Endothelial cell of umbilical vein (primary cell): ENCODE measurements at regions not wholly inside any gene's neighbourhood (a gene's known extent, or its start where the extent isn't known, plus 50 kb on each side); places are given as distances from the start of the nearest gene placed in this dataset.

Experiments
- EZH2 ChIP-seq: IDR thresholded peaks from 2 replicates; pipeline ENCODE4 v1.6.1; 2012; ENCODE audit warnings: borderline replicate concordance, low read depth, mild to moderate bottlenecking, moderate library complexity, low read length, inconsistent platforms; ENCODE audit not compliant: severe bottlenecking
- FOS ChIP-seq: IDR thresholded peaks from 2 replicates; pipeline ENCODE4 v1.6.1; 2011; ENCODE audit warnings: mild to moderate bottlenecking, low read length, moderate library complexity, borderline replicate concordance; ENCODE audit not compliant: insufficient read depth
- GATA2 ChIP-seq: IDR thresholded peaks from 2 replicates; pipeline ENCODE4 v1.7.0; 2011; ENCODE audit warnings: low read depth, mild to moderate bottlenecking, moderate library complexity, mixed read lengths, low read length; ENCODE audit not compliant: insufficient read length, insufficient read depth
- JUN ChIP-seq: IDR thresholded peaks from 2 replicates; pipeline ENCODE4 v1.6.1; 2011; ENCODE audit warnings: borderline replicate concordance, low read depth; ENCODE audit not compliant: insufficient read length, insufficient read depth
- MYC ChIP-seq: IDR thresholded peaks from one replicate; pipeline ENCODE4 v1.6.1; 2011; ENCODE audit warnings: mild to moderate bottlenecking, low read depth, low read length
- POLR2A ChIP-seq: IDR thresholded peaks from 2 replicates; pipeline ENCODE4 v1.6.1; 2012; ENCODE audit warnings: low read depth, mild to moderate bottlenecking, control low read depth, low read length
- POLR2AphosphoS5 ChIP-seq: IDR thresholded peaks from 2 replicates; pipeline ENCODE4 v1.6.1; 2012; ENCODE audit warnings: low read depth, mild to moderate bottlenecking, control low read depth, low read length, moderate library complexity; ENCODE audit not compliant: insufficient read depth
- TF ChIP-seq, protein P1 (sequence below), 2 donors: IDR thresholded peaks; 1 replicate in 1 of 2; 2 replicates in 1 of 2; pipeline ENCODE4 v1.5.1; 2011; ENCODE audit warnings: low read length in 2 of 2, mild to moderate bottlenecking in 2 of 2, moderate library complexity in 2 of 2, control low read depth in 1 of 2, inconsistent platforms in 1 of 2, low read depth in 1 of 2; ENCODE audit not compliant: insufficient read depth in 1 of 2; ENCODE audit errors: extremely low read depth in 1 of 2
- TF ChIP-seq, protein P2 (sequence below): IDR thresholded peaks from 2 replicates; pipeline ENCODE4 v1.6.1; 2011; ENCODE audit not compliant: insufficient read depth, insufficient read length

DNA sequence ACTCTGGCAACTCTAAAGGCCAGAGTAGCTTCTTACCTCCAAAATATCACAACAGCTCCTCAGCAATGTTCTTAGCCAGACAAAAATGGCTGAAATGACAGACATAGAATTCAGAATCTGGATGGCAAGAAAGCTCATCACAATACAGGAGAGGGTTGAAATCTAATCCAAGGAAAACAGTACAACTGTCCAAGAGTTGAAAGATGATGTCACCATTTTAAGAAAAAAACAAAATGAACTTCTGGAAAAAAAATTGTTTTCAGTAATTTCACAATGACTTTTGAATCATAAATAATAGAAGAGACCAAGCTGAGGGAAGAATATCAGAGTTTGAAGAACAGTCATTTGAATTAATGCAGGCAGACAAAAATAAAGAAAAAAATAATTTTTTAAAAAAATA lies 479.5 kb downstream of the ZWINT start:
- TF ChIP-seq, protein P1, sequence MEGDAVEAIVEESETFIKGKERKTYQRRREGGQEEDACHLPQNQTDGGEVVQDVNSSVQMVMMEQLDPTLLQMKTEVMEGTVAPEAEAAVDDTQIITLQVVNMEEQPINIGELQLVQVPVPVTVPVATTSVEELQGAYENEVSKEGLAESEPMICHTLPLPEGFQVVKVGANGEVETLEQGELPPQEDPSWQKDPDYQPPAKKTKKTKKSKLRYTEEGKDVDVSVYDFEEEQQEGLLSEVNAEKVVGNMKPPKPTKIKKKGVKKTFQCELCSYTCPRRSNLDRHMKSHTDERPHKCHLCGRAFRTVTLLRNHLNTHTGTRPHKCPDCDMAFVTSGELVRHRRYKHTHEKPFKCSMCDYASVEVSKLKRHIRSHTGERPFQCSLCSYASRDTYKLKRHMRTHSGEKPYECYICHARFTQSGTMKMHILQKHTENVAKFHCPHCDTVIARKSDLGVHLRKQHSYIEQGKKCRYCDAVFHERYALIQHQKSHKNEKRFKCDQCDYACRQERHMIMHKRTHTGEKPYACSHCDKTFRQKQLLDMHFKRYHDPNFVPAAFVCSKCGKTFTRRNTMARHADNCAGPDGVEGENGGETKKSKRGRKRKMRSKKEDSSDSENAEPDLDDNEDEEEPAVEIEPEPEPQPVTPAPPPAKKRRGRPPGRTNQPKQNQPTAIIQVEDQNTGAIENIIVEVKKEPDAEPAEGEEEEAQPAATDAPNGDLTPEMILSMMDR (IDR thresholded peaks at IDR 0.05; ENCODE audit: extremely low read depth in 1 of 2, insufficient read depth in 1 of 2, low read depth in 1 of 2, low read length in 2 of 2) = no peak
- TF ChIP-seq POLR2AphosphoS5 (no peak), FOS (no peak), POLR2A (no peak), JUN (no peak), GATA2 (no peak), EZH2 (no peak), MYC (no peak)
- TF ChIP-seq, protein P2, sequence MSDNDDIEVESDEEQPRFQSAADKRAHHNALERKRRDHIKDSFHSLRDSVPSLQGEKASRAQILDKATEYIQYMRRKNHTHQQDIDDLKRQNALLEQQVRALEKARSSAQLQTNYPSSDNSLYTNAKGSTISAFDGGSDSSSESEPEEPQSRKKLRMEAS = no peak
